ENCODE measurements at regions not wholly inside any gene's neighbourhood (a gene's known extent, or its start where the extent isn't known, plus 50 kb on each side); places are given as distances from the start of the nearest gene placed in this dataset.
"Not testable (repeated sequence)": the region's sequence is repeated elsewhere in the genome, so short reads cannot be mapped to it uniquely, and the experiment has no call there.

DNA sequence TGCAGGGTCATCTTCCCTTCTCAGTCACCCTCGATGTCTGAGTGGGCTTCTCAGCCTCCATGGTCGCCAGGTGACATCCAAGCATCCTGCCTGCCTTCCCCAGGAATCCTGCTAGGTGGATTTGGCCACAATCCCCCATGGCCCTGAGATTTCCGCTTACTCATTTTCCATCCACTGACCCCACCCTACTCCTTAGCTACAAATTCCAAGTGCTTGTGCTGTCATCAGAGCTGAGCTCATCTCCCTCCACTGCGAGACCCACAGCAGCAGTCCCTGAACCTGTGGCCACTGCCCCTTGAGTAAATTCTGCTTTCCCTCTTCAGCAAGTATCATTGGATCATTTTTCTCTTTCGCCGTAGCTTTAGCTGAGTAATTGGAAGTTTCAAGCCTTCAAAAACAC lies 90.5 kb upstream of the ANKRD10 start:
- no peak for DNase-seq

DNA sequence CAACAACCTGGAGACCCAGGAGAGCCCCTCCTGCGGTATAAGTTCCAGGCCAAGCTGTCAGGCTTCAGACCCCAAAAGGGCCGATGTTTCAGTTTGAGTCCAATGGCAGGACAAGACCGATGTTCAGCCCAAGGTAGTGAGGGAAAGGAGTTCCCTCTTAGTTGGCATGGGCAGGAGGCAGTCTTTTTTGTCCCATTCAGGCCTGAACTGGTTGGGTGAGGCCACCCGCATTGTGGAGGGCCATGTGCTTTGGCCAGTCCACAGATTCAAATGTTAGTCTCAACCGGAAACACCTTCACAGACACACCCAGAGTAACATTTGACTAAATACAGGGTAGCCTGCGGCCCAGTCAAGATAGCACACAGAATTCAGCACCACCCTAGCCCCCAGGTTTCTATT lies 89.6 kb upstream of the ANKRD10 start:
- DNase-seq = no peak

DNA sequence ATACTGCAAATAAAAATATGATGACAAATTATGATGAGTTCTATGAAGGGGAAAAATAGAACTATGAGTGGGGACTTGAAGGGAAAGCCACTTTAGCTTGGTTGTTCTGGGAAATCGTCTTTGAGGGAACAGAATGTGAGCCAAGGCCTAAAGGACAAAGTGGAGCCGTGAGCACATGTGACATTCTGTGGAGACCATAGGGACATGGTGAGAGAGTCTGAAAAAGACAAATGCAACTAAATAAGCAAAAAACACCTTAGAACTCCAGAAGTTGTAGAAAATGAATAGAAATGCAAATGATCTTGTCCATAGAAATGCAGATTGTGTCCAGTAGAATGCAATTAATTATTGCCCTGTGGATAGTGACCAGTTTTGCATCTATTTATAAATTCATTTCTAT lies 86.8 kb upstream of the ANKRD10 start:
- DNase-seq = no peak

DNA sequence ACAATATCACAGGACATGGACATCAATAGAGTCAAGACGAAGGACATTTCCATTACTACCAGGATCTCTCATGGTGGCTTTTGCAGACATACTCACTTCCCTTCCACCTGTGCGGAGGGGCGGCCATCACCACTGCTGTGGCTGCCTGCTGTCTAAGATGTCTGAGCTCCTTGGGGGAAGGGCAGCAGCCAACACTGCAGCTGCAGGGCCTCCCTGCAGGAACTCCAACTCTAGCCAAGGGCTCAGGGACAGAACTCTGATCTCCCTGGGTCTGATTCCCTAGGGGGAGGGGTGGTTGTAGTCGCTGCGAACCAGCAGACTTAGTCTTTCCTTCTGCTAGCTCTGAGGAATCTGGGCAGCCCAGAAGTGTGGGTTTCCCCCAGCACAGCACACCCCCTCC lies 78.9 kb upstream of the ANKRD10 start:
- DNase-seq = no peak

DNA sequence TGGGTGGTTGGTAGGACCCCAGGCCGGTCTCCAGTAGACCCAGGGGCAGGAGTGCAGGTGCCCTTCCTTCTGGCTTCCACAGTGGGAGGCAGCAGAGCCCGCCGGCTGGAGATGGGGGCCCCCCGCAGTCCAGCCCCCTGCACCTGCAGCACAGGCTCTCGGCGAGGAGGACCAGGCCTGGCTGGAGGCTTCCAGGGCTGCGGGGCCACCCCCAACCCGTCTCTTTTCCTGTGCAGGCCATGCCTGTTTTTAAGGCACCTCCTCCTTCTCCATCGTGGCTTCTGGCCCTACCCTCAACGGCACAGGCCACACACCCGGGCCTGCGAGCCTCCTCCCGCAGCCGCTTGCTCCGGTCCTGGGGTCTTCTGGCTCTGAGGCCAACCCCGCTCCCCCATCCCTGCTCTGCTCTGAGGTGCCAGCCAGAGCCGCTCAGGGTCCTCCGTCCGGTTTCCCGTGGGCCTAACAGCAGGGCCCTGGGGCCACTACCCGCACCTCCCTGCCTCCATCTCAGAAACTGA lies 77.2 kb upstream of the ANKRD10 start:
- no peak for DNase-seq

DNA sequence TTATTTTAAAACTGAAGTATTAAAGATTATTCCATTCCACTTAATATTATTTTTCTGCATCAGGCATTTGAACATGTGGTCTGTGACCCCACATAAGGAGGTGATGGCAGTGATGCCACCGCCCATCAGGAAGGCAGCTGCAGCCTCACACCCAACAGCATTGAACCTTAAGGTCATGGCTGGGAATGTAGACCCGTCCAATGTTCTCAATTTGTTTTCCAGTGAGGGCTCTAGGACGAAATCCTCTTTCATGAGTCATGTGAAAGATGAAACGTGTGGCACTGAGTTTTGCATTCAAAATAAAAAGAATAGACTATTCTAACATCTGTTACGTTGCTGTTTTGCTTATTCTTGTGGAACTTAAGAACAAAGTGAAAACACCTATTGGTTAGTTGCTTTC lies 74.5 kb upstream of the ANKRD10 start:
- no peak for DNase-seq

DNA sequence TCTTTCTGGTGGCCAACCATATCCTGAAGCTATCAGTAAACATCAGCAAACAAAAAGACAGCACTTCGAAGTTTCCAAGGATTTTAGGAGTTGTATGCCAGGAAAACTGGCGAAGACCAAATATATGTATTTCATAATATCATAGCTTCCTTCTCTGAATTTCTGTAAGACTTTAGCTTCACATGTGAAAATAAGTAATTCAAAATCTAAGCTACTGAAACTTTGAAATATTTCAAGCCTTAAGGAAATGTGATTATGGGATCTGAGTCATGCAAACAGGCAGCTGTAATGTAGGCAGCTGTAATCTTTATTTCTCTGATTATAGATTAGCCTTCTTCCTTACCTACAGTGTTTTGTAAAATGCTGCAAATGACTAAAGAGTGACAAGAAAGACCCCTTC lies 70.7 kb upstream of the ANKRD10 start:
- DNase-seq = no peak

DNA sequence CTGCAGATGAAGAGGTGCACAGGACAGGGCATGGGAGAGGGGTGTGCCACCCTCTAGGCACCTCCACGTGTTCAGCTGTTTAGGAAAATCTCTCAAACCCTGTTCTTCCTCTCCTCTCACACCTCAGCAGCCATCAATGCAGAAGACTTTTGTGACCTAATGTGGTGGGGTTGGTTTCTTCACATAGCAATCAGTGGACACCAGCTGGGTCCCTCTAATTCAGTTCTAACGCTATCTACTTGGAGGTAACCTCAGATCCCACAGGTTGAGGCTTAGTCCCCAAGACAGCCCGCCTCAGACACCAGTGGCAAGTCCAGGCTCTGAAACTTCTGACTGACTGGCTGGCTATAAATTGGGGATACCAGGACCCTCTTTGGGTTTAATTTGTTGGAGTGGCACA lies 69.9 kb upstream of the ANKRD10 start:
- DNase-seq = no peak

DNA sequence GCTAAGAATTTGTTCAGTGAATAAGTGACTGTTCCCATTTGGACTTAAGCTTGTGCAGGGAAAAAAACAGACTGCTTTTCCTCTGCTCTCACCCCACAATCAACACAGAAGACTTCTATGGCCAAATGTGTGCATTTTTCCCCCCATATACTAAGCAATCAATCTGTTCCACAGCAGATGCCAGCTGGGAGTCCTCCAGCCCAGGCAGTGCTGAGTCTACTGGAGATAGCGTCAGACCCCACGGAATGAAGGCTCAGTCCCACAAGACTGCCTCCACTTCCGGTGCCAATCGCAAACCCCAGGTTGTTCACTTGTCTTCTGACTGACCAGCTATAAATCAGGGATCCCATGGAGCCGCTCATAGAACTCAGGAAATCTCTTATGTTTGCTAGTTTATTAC lies 69.5 kb upstream of the ANKRD10 start:
- no peak for DNase-seq

DNA sequence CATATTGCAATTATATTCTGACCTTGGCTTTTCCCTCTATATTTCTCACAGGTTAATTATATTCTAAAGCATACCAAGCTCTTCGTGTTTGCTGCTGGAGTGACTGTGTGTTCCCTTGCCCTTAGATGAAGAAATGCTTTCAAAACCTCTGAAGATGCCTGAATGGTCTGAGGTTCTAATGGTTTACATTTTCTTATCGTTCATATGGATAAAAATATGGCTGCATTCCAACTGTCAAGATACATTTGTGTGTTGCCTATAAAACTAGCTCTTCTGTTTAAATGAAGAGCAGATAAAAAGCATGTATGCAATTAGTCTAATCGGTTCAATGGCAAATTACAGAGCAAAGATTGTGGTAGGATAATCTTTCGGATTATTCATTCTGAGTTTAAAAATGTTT lies 68.4 kb upstream of the ANKRD10 start:
- no peak for DNase-seq

DNA sequence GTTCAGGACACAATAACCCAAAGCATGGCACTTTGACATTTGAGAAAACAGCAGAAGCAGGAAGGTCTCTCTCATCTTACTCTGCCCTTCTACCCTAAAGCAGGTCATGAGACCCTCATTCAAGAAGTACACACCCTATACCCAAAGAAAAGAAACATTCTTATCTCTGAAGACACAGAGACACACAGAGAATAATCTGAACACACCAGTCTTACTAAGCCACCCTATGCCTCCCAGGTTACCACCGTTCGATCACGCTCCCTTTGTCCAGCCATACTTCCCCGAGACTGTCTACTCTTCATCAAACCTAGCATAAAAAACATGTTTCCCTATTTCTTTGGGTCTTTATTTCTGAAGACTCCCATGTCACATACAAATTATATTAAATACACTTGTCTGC lies 66.5 kb upstream of the ANKRD10 start:
- DNase-seq = no peak

DNA sequence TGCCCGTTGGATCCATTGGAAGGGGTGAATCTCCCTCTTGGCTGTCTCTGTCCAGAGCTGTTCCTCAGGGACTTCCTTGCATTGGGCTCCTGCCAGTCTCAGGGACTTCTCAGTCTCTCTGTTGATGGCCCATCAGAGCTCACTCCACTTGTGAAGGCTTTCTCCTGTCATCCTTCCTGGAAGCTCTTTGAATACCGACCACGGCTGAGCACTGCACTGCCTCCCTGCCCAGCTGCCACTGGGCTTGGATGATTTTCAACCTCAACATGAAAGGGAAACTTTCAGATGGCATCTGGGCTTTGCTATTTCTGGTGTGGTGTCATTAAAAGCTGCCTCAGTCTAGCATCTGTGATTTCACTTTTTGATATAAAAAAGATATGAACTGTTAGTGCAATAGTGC lies 66.1 kb upstream of the ANKRD10 start:
- DNase-seq = no peak

DNA sequence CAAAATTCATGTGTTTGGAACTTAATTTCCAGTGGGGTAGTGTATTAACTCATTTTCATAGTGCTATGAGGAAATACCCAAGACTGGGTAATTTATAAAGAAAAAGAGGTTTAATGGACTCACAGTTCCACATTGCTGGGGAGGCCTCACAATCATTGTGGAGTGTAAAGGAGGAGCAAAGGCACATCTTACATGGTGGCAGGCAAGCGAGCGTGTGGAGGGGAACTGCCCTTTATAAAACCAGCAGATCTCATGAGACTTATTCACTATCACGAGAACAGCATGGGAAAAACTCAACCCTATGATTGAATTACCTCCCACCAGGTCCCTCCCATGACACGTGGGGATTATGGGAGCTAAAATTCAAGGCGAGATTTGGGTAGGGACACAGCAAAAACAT lies 64.3 kb upstream of the ANKRD10 start:
- DNase-seq = not testable (repeated sequence)

DNA sequence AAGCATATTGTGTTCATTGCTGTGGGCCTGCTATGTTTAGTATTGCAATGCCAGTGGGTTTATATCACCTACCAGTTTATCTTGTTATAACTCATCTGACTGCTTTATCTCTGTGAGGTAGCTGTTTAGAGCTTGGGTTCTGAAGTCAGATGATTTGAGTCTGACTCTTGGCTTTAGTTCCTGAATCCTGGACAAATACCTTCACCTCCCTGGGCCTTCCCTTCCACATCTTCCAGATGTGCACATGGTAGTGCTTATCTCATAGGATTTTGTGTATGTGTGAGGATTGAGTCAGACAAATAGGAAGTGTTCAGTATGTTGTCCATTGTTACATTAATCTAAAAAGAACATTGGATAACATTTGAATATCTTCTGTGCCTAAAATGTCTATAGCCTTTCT lies 63.5 kb upstream of the ANKRD10 start:
- DNase-seq = no peak

DNA sequence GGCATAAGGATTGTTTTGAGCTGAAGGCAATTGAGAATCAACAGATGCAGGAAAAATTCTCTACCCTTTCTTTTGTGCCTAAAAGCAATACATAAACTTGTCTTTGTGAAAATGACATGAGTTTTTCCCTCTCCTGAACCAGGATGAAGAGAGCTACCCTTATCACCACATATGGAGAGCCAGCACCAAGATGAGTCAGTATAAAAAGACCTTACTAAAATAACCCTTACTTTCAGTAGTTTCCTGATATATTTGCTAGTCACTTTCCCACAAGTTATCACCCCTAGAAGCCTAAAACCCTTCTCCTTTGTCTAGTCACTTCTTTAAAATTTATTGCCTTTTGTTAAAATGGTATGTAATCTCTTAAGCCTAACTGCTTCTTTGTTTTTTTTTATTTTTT lies 61.9 kb upstream of the ANKRD10 start:
- DNase-seq = no peak

DNA sequence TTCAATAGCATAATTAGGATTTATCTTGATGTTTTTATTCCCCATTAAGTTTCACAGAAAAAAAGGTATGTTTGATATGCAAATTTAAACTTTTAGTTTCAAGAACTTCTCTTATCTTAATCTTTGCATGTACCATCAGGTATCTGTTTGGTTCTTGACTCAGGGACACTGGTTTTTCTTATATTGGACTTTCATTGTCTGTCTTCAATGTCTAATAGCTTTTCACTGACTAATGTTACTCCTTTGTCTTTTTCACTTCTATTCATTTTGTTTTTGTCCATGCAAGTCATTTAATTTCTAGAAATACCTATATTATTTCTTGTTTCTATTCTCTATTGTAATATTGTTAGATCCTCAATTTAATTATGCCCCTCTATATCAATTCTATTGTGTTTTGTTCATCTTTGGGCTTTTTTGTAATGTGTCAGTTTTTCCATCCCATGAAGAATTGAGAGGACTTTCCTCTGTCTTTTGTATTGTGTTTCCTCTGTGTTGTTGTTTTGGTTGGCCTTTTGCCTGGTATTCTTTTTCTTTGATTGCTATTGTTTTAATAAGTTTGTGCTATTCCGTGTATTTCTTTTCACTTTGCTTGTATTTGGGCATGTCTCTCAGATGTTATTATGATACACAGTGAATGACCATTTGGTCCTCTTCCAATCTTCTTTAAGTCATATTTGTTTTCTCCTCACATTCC lies 58.3 kb upstream of the ANKRD10 start:
- DNase-seq = no peak

DNA sequence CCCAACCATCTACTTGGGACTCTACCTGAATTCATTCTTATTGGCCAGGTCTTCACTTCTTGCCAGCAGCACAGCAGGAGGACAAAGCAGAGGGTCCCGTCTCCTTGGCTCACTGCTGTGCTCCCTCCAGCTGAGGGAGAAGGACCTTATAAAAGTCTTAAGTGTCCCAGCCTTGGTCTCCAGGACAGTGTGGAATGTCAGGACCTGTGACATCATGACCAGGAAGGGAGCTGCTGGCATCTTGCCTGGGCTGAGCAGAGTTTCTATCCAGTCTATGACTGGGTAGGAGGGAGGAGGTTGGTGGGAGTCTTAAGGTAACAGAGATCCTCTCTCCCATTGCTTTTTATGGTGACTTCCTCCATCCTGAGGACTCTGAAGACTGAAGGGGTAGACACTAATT lies 56.6 kb upstream of the ANKRD10 start:
- no peak for DNase-seq

DNA sequence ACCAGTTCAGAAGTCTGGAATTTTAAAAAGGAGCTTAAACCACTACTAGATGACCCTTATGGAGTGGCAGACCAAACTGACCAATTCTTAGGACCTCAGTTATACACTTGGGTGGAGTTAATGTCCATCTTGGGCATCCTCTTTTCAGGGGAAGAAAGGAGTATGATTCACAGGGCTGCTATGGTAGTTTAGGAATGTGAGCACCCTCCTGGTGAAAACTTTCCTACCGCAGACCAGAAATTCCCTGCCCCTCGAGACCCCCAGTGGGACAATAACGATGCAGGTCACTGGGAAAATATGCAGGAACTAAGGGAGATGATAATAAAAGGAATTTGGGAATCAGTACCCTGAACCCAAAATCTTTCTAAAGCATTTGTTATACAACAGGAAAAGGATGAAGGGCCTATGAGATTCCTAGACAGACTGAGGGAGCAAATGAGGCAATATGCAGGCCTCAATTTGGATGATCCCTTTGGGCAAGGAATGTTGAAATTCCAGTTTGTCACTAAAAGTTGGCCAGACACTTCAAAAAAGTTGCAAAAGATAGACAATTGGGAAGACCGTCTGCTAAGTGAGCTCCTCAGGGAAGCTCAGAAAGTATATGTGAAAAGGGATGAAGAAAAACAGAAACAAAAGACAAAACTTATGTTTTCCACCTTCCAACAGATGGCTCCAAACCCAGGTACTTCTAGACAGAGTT lies 52.4 kb upstream of the ANKRD10 start:
- DNase-seq = not testable (repeated sequence)

DNA sequence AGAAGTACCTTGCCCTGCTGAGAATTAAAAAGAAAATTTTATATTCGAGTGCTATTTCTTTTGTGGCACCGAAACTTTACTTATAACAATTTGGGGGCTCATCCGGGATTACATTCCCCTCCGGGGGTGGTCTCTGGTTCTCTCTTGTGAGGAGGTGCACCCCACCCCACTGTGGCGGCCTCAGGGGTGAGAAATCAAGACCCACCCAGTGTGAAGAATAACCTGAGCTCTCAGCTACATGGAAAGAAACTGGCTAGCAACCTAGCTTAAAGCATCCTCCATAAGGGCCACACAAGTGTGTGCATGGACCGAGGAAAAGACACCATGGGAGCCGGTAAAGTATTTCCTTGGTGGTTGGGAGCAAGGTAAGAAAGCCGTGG lies 50.9 kb upstream of the ANKRD10 start:
- DNase-seq = no peak

DNA sequence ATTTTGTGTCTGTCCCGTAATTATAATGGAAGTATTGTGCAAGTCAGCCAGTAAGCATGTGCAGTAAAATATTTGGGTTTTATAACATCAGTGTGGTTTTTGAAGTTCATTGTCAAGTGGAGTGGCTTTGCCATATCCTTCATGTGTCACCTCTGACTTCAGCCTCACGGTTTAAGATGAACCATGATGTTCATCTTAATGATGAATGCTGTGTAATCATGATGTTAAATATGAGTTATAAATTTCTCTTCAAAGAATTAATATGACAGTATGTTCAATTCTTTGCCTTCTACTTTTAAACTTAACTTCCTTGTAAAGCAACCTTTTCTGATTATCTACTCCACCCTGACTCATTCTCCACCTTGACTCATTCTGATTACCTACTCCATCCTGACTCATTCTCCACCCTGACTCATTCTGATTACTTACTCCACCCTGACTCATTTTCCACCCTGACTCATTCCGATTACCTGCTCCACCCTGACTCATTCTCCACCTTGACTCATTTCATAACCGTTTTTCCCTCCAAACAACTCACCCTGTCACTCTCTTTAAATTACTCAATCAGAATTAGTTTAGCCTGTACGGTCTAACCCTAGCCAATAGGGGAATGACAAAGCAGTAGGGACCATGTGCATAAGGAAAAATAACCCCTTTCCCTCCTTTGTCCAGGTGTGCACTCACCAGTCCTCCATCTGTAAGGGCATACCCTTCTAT lies 50.3 kb upstream of the ANKRD10 start:
- DNase-seq = no peak
